Activated CD4-positive, alpha-beta T cell treated with anti-CD3 and anti-CD28 coated beads for 36 hours (primary cell): ENCODE measurements at regions not wholly inside any gene's neighbourhood (a gene's known extent, or its start where the extent isn't known, plus 50 kb on each side); places are given as distances from the start of the nearest gene placed in this dataset.

ENCODE experiments used
- ATAC-seq: fragments of 200-7000 bp; cut with Tn5 transposase; one replicate; pipeline ENCODE4 v1.10.0; 2021; ENCODE audit warnings: mild to moderate bottlenecking, moderate library complexity
- CTCF ChIA-PET: fragments of 350-600 bp; sonication (Branson Sonifier 250); formaldehyde crosslinking; loops from one replicate; lab custom pipeline; 2021; ENCODE audit warnings: antibody characterized with exemption; lab: Charles Lee
- POLR2A ChIA-PET: fragments of 350-600 bp; sonication (Branson Sonifier 250); formaldehyde crosslinking; loops from one replicate; lab custom pipeline; 2021; ENCODE audit warnings: antibody characterized with exemption, inconsistent platforms; lab: Charles Lee
- DNase-seq: peaks from one replicate; pipeline ENCODE4 v3.0.0-alpha.2; 2020
- H3K27ac Mint-ChIP-seq: one replicate; pipeline ENCODE4 v1.8.0; 2021; ENCODE audit warnings: mixed read lengths
- H3K27me3 Mint-ChIP-seq: one replicate; pipeline ENCODE4 v1.8.0; 2021; ENCODE audit warnings: mixed read lengths
- H3K36me3 Mint-ChIP-seq: one replicate; pipeline ENCODE4 v1.8.0; 2021; ENCODE audit warnings: low read depth, mixed read lengths
- H3K4me1 Mint-ChIP-seq: one replicate; pipeline ENCODE4 v1.8.0; 2021; ENCODE audit warnings: mixed read lengths
- H3K4me3 Mint-ChIP-seq: one replicate; pipeline ENCODE4 v1.8.0; 2021; ENCODE audit warnings: mild to moderate bottlenecking, moderate library complexity, mixed read lengths
- H3K9me3 Mint-ChIP-seq: one replicate; pipeline ENCODE4 v1.8.0; 2021; ENCODE audit warnings: low read depth, mixed read lengths
- intact Hi-C, 2 experiments: fragments of 100-400 bp; cut with DNase I in 1 of 2; cut with micrococcal nuclease in 1 of 2; formaldehyde crosslinking; loops; one replicate each; pipeline versions ENCODE4 v1.14.2 to v1.15.1; 2022 to 2024; cut with DNase I, micrococcal nuclease

GRCh38 chrX:147847999-147848398, 63.7 kb upstream of the FMR1 start:
- Mint-ChIP-seq H3K27me3 (peaks cover 2% of the 10 kb centered on the region), H3K4me1 (no peaks in the 10 kb centered on the region), H3K9me3 (no peaks in the 10 kb centered on the region), H3K4me3 (no peak overlapping the region), H3K36me3 (no peaks in the 10 kb centered on the region), H3K27ac (no peak overlapping the region)
- ChIA-PET CTCF (interaction anchor here (1.2 kb wide), 1 partner anchor 10 kb away, joined by 3 read pairs; no protein-coding TSS in a partner anchor), POLR2A (no interaction called here)
- intact Hi-C loops = no loop called here
- ATAC-seq (no peak), DNase-seq (no peak)

GRCh38 chrX:147848543-147849443, 62.9 kb upstream of the FMR1 start:
- no peak for ATAC-seq
- no peak overlapping the region for H3K4me3 Mint-ChIP-seq
- CTCF ChIA-PET = interaction anchor here (1.1 kb wide), 1 partner anchor 12 kb away, joined by 3 read pairs; no protein-coding TSS in a partner anchor
- H3K27me3 Mint-ChIP-seq = peaks cover 2% of the 10 kb centered on the region
- H3K9me3 Mint-ChIP-seq = no peaks in the 10 kb centered on the region
- intact Hi-C loops = no loop called here
- no peak overlapping the region for H3K27ac Mint-ChIP-seq
- no peaks in the 10 kb centered on the region for H3K36me3 Mint-ChIP-seq
- no peak for DNase-seq
- no peaks in the 10 kb centered on the region for H3K4me1 Mint-ChIP-seq
- POLR2A ChIA-PET = no interaction called here

GRCh38 chrX:147850875-147851274, 60.8 kb upstream of the FMR1 start:
- H3K27ac Mint-ChIP-seq = no peak overlapping the region
- ATAC-seq (no peak), DNase-seq (no peak)
- H3K4me3 Mint-ChIP-seq = no peak overlapping the region
- POLR2A ChIA-PET = no interaction called here
- no peaks in the 10 kb centered on the region for H3K36me3 Mint-ChIP-seq
- no peaks in the 10 kb centered on the region for H3K4me1 Mint-ChIP-seq
- H3K27me3 Mint-ChIP-seq = peaks cover 2% of the 10 kb centered on the region
- intact Hi-C loops = no loop called here
- no peaks in the 10 kb centered on the region for H3K9me3 Mint-ChIP-seq
- CTCF ChIA-PET = no interaction called here

GRCh38 chrX:147853701-147854100, 58.0 kb upstream of the FMR1 start:
- H3K27me3 Mint-ChIP-seq = peaks cover 2% of the 10 kb centered on the region
- ATAC-seq = no peak
- DNase-seq = no peak
- H3K4me3 Mint-ChIP-seq = no peak overlapping the region
- H3K9me3 Mint-ChIP-seq = no peaks in the 10 kb centered on the region
- intact Hi-C loops = no loop called here
- CTCF ChIA-PET = no interaction called here
- no peaks in the 10 kb centered on the region for H3K36me3 Mint-ChIP-seq
- no peak overlapping the region for H3K27ac Mint-ChIP-seq
- no peaks in the 10 kb centered on the region for H3K4me1 Mint-ChIP-seq
- POLR2A ChIA-PET = no interaction called here

- CTCF ChIA-PET = no interaction called here
- intact Hi-C loops = no loop called here
- DNase-seq (no peak), ATAC-seq (no peak)
- H3K4me1 Mint-ChIP-seq = no peaks in the 10 kb centered on the region
- H3K27ac Mint-ChIP-seq = no peak overlapping the region
- H3K36me3 Mint-ChIP-seq = no peaks in the 10 kb centered on the region
- H3K4me3 Mint-ChIP-seq = no peak overlapping the region
- H3K27me3 Mint-ChIP-seq = no peaks in the 10 kb centered on the region
- POLR2A ChIA-PET = no interaction called here
- no peaks in the 10 kb centered on the region for H3K9me3 Mint-ChIP-seq
Measured at GRCh38 chrX:147859666-147860065, 52.1 kb upstream of the FMR1 start.
